A549 (cell line): ENCODE measurements at regions not wholly inside any gene's neighbourhood (a gene's known extent, or its start where the extent isn't known, plus 50 kb on each side); places are given as distances from the start of the nearest gene placed in this dataset.

Experiments used
- ATAC-seq, 2 experiments: fragments of 200-7000 bp in 1 of 2; fragments of >200 bp in 1 of 2; cut with Nextera tagmentation in 1 of 2; cut with Tn5 transposase in 1 of 2; 3 replicates each; pipeline versions ENCODE4 v1.8.0 to v1.9.1; 2018 to 2020; ENCODE audit warnings: mild to moderate bottlenecking in 1 of 2, moderate library complexity in 1 of 2
- CTCF ChIA-PET: fragments of 300-600 bp; sonication (Branson Sonifier 250); formaldehyde crosslinking; extraction: SDS; loops from one replicate; lab custom pipeline; 2021; ENCODE audit warnings: antibody characterized with exemption, inconsistent platforms; lab: Yijun Ruan, JAX
- POLR2A ChIA-PET: fragments of 350-600 bp; formaldehyde crosslinking; extraction: SDS; loops from one replicate; lab custom pipeline; 2021; ENCODE audit warnings: antibody characterized with exemption, inconsistent platforms; lab: Yijun Ruan, JAX
- DNase-seq, 2 experiments: peaks; one replicate each; pipeline versions ENCODE4 v3.0.0 to v3.0.0-alpha.2; 2011 to 2016; ENCODE audit warnings: low read depth in 1 of 2, low spot score in 1 of 2
- FAIRE-seq: peaks from 2 replicates; lab custom pipeline; 2011; peaks lifted over from hg19 to GRCh38; lab: Jason Lieb, UNC
- H3K27ac ChIP-seq, 2 experiments: fragments of >200 bp; sonication (Bioruptor Twin); formaldehyde crosslinking; 3 replicates each; pipeline ENCODE4 v1.5.1; 2016 to 2017
- H3K4me1 ChIP-seq: fragments of >200 bp; sonication (Bioruptor Twin); formaldehyde crosslinking; 3 replicates; pipeline ENCODE4 v1.6.1; 2016
- H3K4me2 ChIP-seq: fragments of >200 bp; sonication (Bioruptor Twin); formaldehyde crosslinking; 3 replicates; pipeline ENCODE4 v1.6.1; 2016
- H3K4me3 ChIP-seq: fragments of >200 bp; sonication (Bioruptor Twin); formaldehyde crosslinking; 3 replicates; pipeline ENCODE4 v1.5.1; 2016
- H3K9me3 ChIP-seq: fragments of >200 bp; sonication (Bioruptor Twin); formaldehyde crosslinking; 3 replicates; pipeline ENCODE4 v1.6.1; 2016
- ATOH8 ChIP-seq: fragments of 250-450 bp; sonication (Bioruptor Pico); IDR thresholded peaks from 2 replicates; pipeline ENCODE4 v1.5.0; 2020; ENCODE audit warnings: low read depth, mild to moderate bottlenecking, moderate library complexity
- CEBPB ChIP-seq, 2 experiments: fragments of >200 bp in 1 of 2; sonication (Bioruptor Twin) in 1 of 2; formaldehyde crosslinking in 1 of 2; IDR thresholded peaks; 2 replicates each; pipeline ENCODE4 v1.6.1; 2012 to 2016
- EHF ChIP-seq: fragments of 250-450 bp; sonication (Bioruptor Pico); IDR thresholded peaks from 2 replicates; pipeline ENCODE4 v1.5.0; 2020; ENCODE audit warnings: mild to moderate bottlenecking
- EHMT2 ChIP-seq: fragments of 200-600 bp; sonication (generic); IDR thresholded peaks from 2 replicates; pipeline ENCODE4 v1.6.1; 2016; ENCODE audit warnings: antibody characterized with exemption, low read depth, mild to moderate bottlenecking, moderate library complexity
- ESRRA ChIP-seq: fragments of 150-350 bp; IDR thresholded peaks from 2 replicates; pipeline ENCODE4 v1.6.1; 2014; ENCODE audit warnings: mild to moderate bottlenecking, low read length, borderline replicate concordance
- FOXS1 ChIP-seq: fragments of 250-450 bp; sonication (Bioruptor Pico); IDR thresholded peaks from 2 replicates; pipeline ENCODE4 v1.5.0; 2020; ENCODE audit warnings: mild to moderate bottlenecking, moderate library complexity
- HDAC2 ChIP-seq: fragments of 200-600 bp; sonication (generic); IDR thresholded peaks from 2 replicates; pipeline ENCODE4 v1.6.1; 2016
- HEYL ChIP-seq: fragments of 250-450 bp; sonication (Bioruptor Pico); IDR thresholded peaks from 2 replicates; pipeline ENCODE4 v1.8.0; 2021; ENCODE audit warnings: mild to moderate bottlenecking, moderate library complexity
- HOXA7 ChIP-seq: fragments of 250-450 bp; sonication (Bioruptor Pico); IDR thresholded peaks from 2 replicates; pipeline ENCODE4 v1.5.0; 2020; ENCODE audit warnings: mild to moderate bottlenecking, moderate library complexity
- HOXB13 ChIP-seq: fragments of 250-450 bp; sonication (Bioruptor Pico); IDR thresholded peaks from 2 replicates; pipeline ENCODE4 v1.5.0; 2020; ENCODE audit warnings: low read depth, mild to moderate bottlenecking, moderate library complexity
- HOXB5 ChIP-seq: fragments of 250-450 bp; sonication (Bioruptor Pico); IDR thresholded peaks from 2 replicates; pipeline ENCODE4 v1.5.0; 2020; ENCODE audit warnings: mild to moderate bottlenecking, moderate library complexity
- MAZ ChIP-seq: fragments of 150-350 bp; IDR thresholded peaks from 2 replicates; pipeline ENCODE4 v1.6.1; 2014; ENCODE audit warnings: antibody characterized with exemption, low read depth, low read length, borderline replicate concordance
- NR3C1 ChIP-seq: fragments of >200 bp; sonication (Bioruptor Twin); formaldehyde crosslinking; IDR thresholded peaks from 3 replicates; pipeline ENCODE4 v1.6.1; 2017
- PHF8 ChIP-seq: fragments of 200-600 bp; sonication (generic); IDR thresholded peaks from 2 replicates; pipeline ENCODE4 v1.6.1; 2016; ENCODE audit warnings: low read depth, mild to moderate bottlenecking, antibody characterized with exemption, moderate library complexity, borderline replicate concordance
- POLR2AphosphoS2 ChIP-seq: conservative IDR thresholded peaks from 2 replicates; pipeline ENCODE4 v1.6.1; 2012; ENCODE audit warnings: low read length, improper control_type of control experiment, inconsistent platforms
- RARB ChIP-seq: fragments of 250-450 bp; sonication (Bioruptor Pico); IDR thresholded peaks from 2 replicates; pipeline ENCODE4 v1.8.0; 2021; ENCODE audit warnings: mild to moderate bottlenecking, moderate library complexity
- RNF2 ChIP-seq: fragments of 200-600 bp; sonication (generic); IDR thresholded peaks from 2 replicates; pipeline ENCODE4 v1.6.1; 2016; ENCODE audit warnings: low read depth, mild to moderate bottlenecking, antibody characterized with exemption, moderate library complexity, borderline replicate concordance
- SREBF2 ChIP-seq: fragments of 450-650 bp; IDR thresholded peaks from 2 replicates; pipeline ENCODE4 v1.6.1; 2014; ENCODE audit warnings: mild to moderate bottlenecking, moderate library complexity
- ZNF302 ChIP-seq: fragments of 250-450 bp; sonication (Bioruptor Pico); IDR thresholded peaks from 2 replicates; pipeline ENCODE4 v1.9.0; 2021; ENCODE audit warnings: inconsistent platforms, mild to moderate bottlenecking, moderate library complexity
- TF ChIP-seq, protein P1 (sequence below): fragments of >200 bp; sonication (Bioruptor Twin); formaldehyde crosslinking; IDR thresholded peaks from 3 replicates; pipeline ENCODE4 v1.5.1; 2016
- TF ChIP-seq, protein P2 (sequence below): fragments of 150-350 bp; IDR thresholded peaks from 2 replicates; pipeline ENCODE4 v1.6.1; 2014; ENCODE audit warnings: low read depth, mild to moderate bottlenecking, low read length

DNA sequence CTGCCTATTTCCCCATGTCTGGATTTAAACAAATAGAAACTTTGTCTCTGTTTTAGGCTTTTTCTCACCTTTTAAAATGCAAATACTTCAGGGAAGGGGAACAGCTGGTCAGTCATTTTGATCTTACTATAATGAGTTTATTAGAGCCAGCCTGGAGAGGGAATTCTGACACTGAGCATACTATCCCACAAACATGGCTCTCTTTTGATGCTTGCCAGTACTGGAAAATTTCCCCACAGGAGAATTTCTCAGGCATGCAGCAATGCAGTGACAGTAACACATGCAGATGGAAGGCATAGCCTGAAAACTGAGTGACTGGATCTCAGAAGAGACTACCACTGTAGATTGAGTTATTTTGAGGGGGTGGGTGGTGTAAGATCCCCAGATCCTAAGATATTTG, 974.3 kb upstream of the CELF4 start:
- H3K4me2 ChIP-seq: no peak overlapping the region
- H3K27ac ChIP-seq: no peak overlapping the region
- no peak for TF ChIP-seq HDAC2
- TF ChIP-seq HOXB13 (CRISPR knock-in tag): no peak
- TF ChIP-seq HEYL (CRISPR knock-in tag): no peak
- TF ChIP-seq FOXS1: no peak
- no peak for TF ChIP-seq RARB (CRISPR knock-in tag)
- TF ChIP-seq SREBF2: no peak
- FAIRE-seq (no peak), ATAC-seq (no peak), DNase-seq (no peak)
- ChIA-PET POLR2A (no interaction called here), CTCF (no interaction called here)
- H3K9me3 ChIP-seq: no peaks in the 10 kb centered on the region
- H3K4me3 ChIP-seq: no peak overlapping the region
- H3K4me1 ChIP-seq: no peaks in the 10 kb centered on the region

DNA sequence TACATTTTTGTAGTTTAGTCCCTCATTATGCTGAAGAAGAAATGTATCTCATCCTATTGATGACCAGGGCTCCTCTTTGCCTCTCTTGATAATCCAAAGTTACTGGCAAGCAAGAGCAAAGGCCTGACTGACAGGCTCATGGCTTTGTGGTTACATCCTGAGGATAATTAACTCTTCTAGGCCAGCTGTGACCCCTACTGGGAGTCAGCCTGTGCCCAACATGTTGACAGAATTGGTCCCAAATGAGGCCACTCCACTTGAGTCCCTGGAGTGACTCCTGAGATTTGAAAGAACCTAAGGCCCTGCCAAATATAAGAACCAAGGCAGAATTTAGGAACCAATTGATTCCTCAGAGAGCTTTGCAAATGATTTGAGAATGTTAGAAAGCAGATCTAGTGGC, 973.8 kb upstream of the CELF4 start:
- FAIRE-seq: no peak
- H3K27ac ChIP-seq: no peak overlapping the region
- CTCF ChIA-PET: no interaction called here
- POLR2A ChIA-PET: no interaction called here
- DNase-seq: no peak
- TF ChIP-seq ATOH8 (CRISPR knock-in tag) (no peak), EHF (CRISPR knock-in tag) (no peak), SREBF2 (no peak), NR3C1 (no peak), PHF8 (no peak), ZNF302 (CRISPR knock-in tag) (no peak), RNF2 (no peak), HOXB5 (CRISPR knock-in tag) (no peak), MAZ (no peak)
- TF ChIP-seq, protein P1, sequence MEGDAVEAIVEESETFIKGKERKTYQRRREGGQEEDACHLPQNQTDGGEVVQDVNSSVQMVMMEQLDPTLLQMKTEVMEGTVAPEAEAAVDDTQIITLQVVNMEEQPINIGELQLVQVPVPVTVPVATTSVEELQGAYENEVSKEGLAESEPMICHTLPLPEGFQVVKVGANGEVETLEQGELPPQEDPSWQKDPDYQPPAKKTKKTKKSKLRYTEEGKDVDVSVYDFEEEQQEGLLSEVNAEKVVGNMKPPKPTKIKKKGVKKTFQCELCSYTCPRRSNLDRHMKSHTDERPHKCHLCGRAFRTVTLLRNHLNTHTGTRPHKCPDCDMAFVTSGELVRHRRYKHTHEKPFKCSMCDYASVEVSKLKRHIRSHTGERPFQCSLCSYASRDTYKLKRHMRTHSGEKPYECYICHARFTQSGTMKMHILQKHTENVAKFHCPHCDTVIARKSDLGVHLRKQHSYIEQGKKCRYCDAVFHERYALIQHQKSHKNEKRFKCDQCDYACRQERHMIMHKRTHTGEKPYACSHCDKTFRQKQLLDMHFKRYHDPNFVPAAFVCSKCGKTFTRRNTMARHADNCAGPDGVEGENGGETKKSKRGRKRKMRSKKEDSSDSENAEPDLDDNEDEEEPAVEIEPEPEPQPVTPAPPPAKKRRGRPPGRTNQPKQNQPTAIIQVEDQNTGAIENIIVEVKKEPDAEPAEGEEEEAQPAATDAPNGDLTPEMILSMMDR: no peak
- TF ChIP-seq, protein P2, sequence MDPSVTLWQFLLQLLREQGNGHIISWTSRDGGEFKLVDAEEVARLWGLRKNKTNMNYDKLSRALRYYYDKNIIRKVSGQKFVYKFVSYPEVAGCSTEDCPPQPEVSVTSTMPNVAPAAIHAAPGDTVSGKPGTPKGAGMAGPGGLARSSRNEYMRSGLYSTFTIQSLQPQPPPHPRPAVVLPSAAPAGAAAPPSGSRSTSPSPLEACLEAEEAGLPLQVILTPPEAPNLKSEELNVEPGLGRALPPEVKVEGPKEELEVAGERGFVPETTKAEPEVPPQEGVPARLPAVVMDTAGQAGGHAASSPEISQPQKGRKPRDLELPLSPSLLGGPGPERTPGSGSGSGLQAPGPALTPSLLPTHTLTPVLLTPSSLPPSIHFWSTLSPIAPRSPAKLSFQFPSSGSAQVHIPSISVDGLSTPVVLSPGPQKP: no peak
- TF ChIP-seq, all 56 proteins: peak for 0
- no peak overlapping the region for H3K4me3 ChIP-seq
- no peak overlapping the region for H3K4me2 ChIP-seq
- no peaks in the 10 kb centered on the region for H3K9me3 ChIP-seq
- no peaks in the 10 kb centered on the region for H3K4me1 ChIP-seq
- ATAC-seq: no peak

DNA sequence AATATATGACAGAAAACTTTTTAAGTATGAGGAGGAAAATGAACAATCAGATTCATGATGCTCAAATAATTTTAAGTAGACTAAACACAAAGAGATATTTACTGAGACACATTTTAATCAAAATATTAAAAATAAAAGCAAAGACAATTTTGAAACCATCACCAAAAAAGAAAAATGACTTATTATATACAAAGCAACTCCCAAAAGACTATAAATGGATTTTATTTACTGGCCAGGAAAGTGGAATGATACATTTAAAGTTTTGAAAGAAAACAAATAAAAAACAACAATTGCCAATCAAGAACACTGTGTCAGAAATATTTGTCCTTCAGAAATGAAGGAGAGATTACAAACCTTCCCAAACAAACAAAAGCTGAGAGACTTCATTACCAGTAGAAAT, 968.5 kb upstream of the CELF4 start:
- no peaks in the 10 kb centered on the region for H3K9me3 ChIP-seq
- TF ChIP-seq HOXB13 (CRISPR knock-in tag): no peak
- TF ChIP-seq SREBF2: no peak
- TF ChIP-seq EHMT2: no peak
- no peak for TF ChIP-seq HOXA7 (CRISPR knock-in tag)
- TF ChIP-seq ESRRA: no peak
- TF ChIP-seq POLR2AphosphoS2: no peak
- TF ChIP-seq CEBPB (IDR thresholded peaks at IDR 0.05): no peak
- TF ChIP-seq NR3C1: no peak
- no peak overlapping the region for H3K4me2 ChIP-seq
- H3K4me3 ChIP-seq: no peak overlapping the region
- CTCF ChIA-PET: no interaction called here
- FAIRE-seq: no peak
- H3K4me1 ChIP-seq: no peaks in the 10 kb centered on the region
- ATAC-seq: no peak
- no peak overlapping the region for H3K27ac ChIP-seq
- POLR2A ChIA-PET: no interaction called here
- DNase-seq: no peak
